KMS-11 (cell line): ENCODE measurements at regions not wholly inside any gene's neighbourhood (a gene's known extent, or its start where the extent isn't known, plus 50 kb on each side); places are given as distances from the start of the nearest gene placed in this dataset.

ENCODE experiments used
- H2AFZ ChIP-seq: fragments of 200-600 bp; sonication (generic); 2 replicates; pipeline ENCODE4 v1.6.1; 2016; ENCODE audit warnings: antibody characterized with exemption, mixed run types, low read depth
- H3K27ac ChIP-seq: fragments of 200-600 bp; sonication (generic); 2 replicates; pipeline ENCODE4 v1.6.1; 2016; ENCODE audit warnings: mild to moderate bottlenecking, mixed run types
- H3K27me3 ChIP-seq: fragments of 200-600 bp; sonication (generic); 2 replicates; pipeline ENCODE4 v1.6.1; 2017; ENCODE audit warnings: mild to moderate bottlenecking, low read depth, mixed run types, moderate library complexity; ENCODE audit not compliant: insufficient read depth
- H3K36me3 ChIP-seq: fragments of 200-600 bp; sonication (generic); 2 replicates; pipeline ENCODE4 v1.6.1; 2017; ENCODE audit warnings: mild to moderate bottlenecking, mixed run types; ENCODE audit not compliant: insufficient read depth
- H3K4me1 ChIP-seq: fragments of 200-600 bp; sonication (generic); 2 replicates; pipeline ENCODE4 v1.6.1; 2016; ENCODE audit warnings: mild to moderate bottlenecking, low read depth, mixed run types; ENCODE audit not compliant: poor library complexity, severe bottlenecking
- H3K4me2 ChIP-seq: fragments of 200-600 bp; sonication (generic); 2 replicates; pipeline ENCODE4 v1.7.0; 2016; ENCODE audit warnings: mild to moderate bottlenecking, mixed run types
- H3K4me3 ChIP-seq: fragments of 200-600 bp; sonication (generic); IDR thresholded peaks from 2 replicates; pipeline ENCODE4 v1.6.1; 2017; ENCODE audit warnings: low read depth, low read length, mixed read lengths; ENCODE audit not compliant: insufficient read depth
- H3K79me2 ChIP-seq: fragments of 200-600 bp; sonication (generic); 2 replicates; pipeline ENCODE4 v1.6.1; 2016; ENCODE audit warnings: low read depth, mixed run types; ENCODE audit not compliant: insufficient read depth
- H3K9ac ChIP-seq: fragments of 200-600 bp; sonication (generic); 2 replicates; pipeline ENCODE4 v1.6.1; 2016; ENCODE audit warnings: mild to moderate bottlenecking, mixed run types
- H4K20me1 ChIP-seq: fragments of 200-600 bp; sonication (generic); 2 replicates; pipeline ENCODE4 v1.6.1; 2016; ENCODE audit warnings: mild to moderate bottlenecking, mixed run types; ENCODE audit not compliant: insufficient read depth
- CTCF ChIP-seq: fragments of 200-600 bp; sonication (generic); conservative IDR thresholded peaks from 2 replicates; pipeline ENCODE4 v1.6.1; 2017; ENCODE audit warnings: low read depth, mild to moderate bottlenecking, antibody characterized with exemption, low read length, moderate library complexity, mixed read lengths

DNA sequence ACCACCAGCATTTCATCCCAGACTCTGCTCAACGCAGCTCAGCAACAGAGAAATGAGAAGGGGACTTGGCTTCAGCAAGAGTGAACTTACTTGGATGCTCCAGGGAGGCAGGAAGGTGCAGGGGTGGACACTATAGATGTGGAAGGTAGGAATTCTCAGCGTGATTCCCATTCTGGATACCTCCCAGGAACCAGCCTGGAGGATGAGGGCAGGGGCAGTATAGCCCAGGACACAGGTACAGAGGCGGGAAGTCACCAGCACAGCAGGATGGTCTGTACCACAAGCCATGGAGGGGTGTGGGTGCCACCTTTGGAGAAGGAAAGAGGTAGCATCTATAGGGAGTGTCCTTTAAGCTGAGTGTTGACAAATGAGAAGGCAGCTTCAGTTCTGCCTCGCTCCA lies 1275.2 kb downstream of the TBC1D22A start:
- H2AFZ ChIP-seq, result no peak overlapping the region
- H3K27me3 ChIP-seq, result no peaks in the 10 kb centered on the region
- no peak overlapping the region for H3K9ac ChIP-seq
- no peak overlapping the region for H3K27ac ChIP-seq
- no peak overlapping the region for H3K4me2 ChIP-seq
- no peak overlapping the region for H3K4me3 ChIP-seq
- no peak for TF ChIP-seq CTCF
- H3K79me2 ChIP-seq, result no peaks in the 10 kb centered on the region
- no peaks in the 10 kb centered on the region for H3K4me1 ChIP-seq
- H3K36me3 ChIP-seq, result no peaks in the 10 kb centered on the region
- H4K20me1 ChIP-seq, result no peaks in the 10 kb centered on the region

GRCh38 chr22:48035897-48036296 lies 1273.4 kb downstream of the TBC1D22A start:
- no peaks in the 10 kb centered on the region for H3K27me3 ChIP-seq
- no peak overlapping the region for H3K4me3 ChIP-seq
- no peak overlapping the region for H2AFZ ChIP-seq

GRCh38 chr22:48031589-48031988 lies 1269.1 kb downstream of the TBC1D22A start:
- H3K9ac ChIP-seq, result no peak overlapping the region

More at GRCh38 chr22:48035897-48036296, 1273.4 kb downstream of the TBC1D22A start:
- Histone ChIP-seq H3K4me1 (no peaks in the 10 kb centered on the region), H3K9ac (no peak overlapping the region), H3K27ac (no peak overlapping the region), H4K20me1 (no peaks in the 10 kb centered on the region), H3K79me2 (no peaks in the 10 kb centered on the region), H3K4me2 (no peak overlapping the region), H3K36me3 (no peaks in the 10 kb centered on the region)
- no peak for TF ChIP-seq CTCF

DNA sequence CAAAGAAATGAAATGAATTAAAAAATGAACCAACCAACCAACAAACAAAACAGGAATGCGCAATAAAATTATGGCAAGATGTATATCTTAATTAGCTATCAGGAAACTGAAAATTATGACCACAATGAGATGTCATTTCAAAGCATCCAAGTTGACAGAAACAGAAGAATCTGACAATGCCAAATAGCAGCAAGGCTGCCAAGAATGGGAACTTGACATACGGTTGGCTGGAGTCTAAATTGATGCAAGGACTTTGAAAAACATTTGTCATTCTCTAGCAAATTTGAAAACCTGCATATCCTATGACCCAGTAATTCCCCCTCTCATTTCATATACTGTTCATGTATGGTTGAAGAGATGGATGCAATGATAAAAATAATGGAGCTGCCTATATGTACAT lies 1262.6 kb downstream of the TBC1D22A start:
- Histone ChIP-seq H3K36me3 (no peaks in the 10 kb centered on the region), H3K27me3 (no peaks in the 10 kb centered on the region)

More at GRCh38 chr22:48031589-48031988, 1269.1 kb downstream of the TBC1D22A start:
- Histone ChIP-seq H3K4me2 (no peak overlapping the region), H3K36me3 (no peaks in the 10 kb centered on the region), H2AFZ (no peak overlapping the region), H4K20me1 (no peaks in the 10 kb centered on the region), H3K4me3 (no peak overlapping the region), H3K27ac (no peak overlapping the region), H3K4me1 (no peaks in the 10 kb centered on the region), H3K79me2 (no peaks in the 10 kb centered on the region), H3K27me3 (no peaks in the 10 kb centered on the region)
- TF ChIP-seq CTCF, result no peak

More for the DNA sequence above, 1262.6 kb downstream of the TBC1D22A start:
- no peak for TF ChIP-seq CTCF
- Histone ChIP-seq H3K79me2 (no peaks in the 10 kb centered on the region), H2AFZ (no peak overlapping the region), H3K4me3 (no peak overlapping the region), H4K20me1 (no peaks in the 10 kb centered on the region), H3K27ac (no peak overlapping the region), H3K9ac (no peak overlapping the region), H3K4me2 (no peak overlapping the region), H3K4me1 (no peaks in the 10 kb centered on the region)
